SU-DHL-6 (cell line): ENCODE measurements at regions not wholly inside any gene's neighbourhood (a gene's known extent, or its start where the extent isn't known, plus 50 kb on each side); places are given as distances from the start of the nearest gene placed in this dataset.

Experiments
- H2AFZ ChIP-seq: fragments of 200-600 bp; sonication (generic); 2 replicates; pipeline ENCODE4 v1.6.1; 2014; ENCODE audit warnings: low read depth, mild to moderate bottlenecking, moderate library complexity, mixed read lengths, antibody characterized with exemption, low read length; ENCODE audit not compliant: severe bottlenecking
- H3F3A ChIP-seq: fragments of 200-600 bp; shearing (Covaris generic); 2 replicates; pipeline ENCODE4 v1.6.0; 2016; ENCODE audit warnings: antibody characterized with exemption, mild to moderate bottlenecking; ENCODE audit not compliant: insufficient read depth
- H3K27ac ChIP-seq: fragments of 200-600 bp; sonication (generic); 2 replicates; pipeline ENCODE4 v1.5.1; 2016; ENCODE audit warnings: low read depth, mild to moderate bottlenecking, low read length, moderate library complexity, mixed read lengths
- H3K27me3 ChIP-seq: fragments of 200-600 bp; sonication (generic), shearing (Covaris generic); 2 replicates; pipeline ENCODE4 v1.6.0; 2014; ENCODE audit warnings: mild to moderate bottlenecking, low read length
- H3K36me3 ChIP-seq: fragments of 200-600 bp; sonication (generic); 2 replicates; pipeline ENCODE4 v1.6.1; 2014; ENCODE audit warnings: mild to moderate bottlenecking, low read length, mixed read lengths
- H3K4me2 ChIP-seq: fragments of 300-600, 200-600 bp; shearing (Covaris generic), sonication (generic); 2 replicates; pipeline ENCODE4 v1.6.0; 2014; ENCODE audit warnings: low read length, low read depth, mild to moderate bottlenecking; ENCODE audit not compliant: poor library complexity, severe bottlenecking
- H3K4me3 ChIP-seq: fragments of 200-600 bp; sonication (generic); 2 replicates; pipeline ENCODE4 v1.5.1; 2014; ENCODE audit warnings: antibody characterized with exemption, low read length, mild to moderate bottlenecking, mixed read lengths; ENCODE audit not compliant: insufficient read depth, poor library complexity, severe bottlenecking
- H3K79me2 ChIP-seq: fragments of 200-600 bp; sonication (generic); 2 replicates; pipeline ENCODE4 v1.6.1; 2014; ENCODE audit warnings: mild to moderate bottlenecking, low read length, moderate library complexity; ENCODE audit not compliant: insufficient read depth
- H3K9ac ChIP-seq: fragments of 200-600 bp; sonication (generic); 2 replicates; pipeline ENCODE4 v1.7.0; 2014; ENCODE audit warnings: mild to moderate bottlenecking, low read length
- H3K9me2 ChIP-seq: fragments of 200-600 bp; sonication (generic); replicated peaks from 2 replicates; pipeline ENCODE4 v1.6.1; 2014; ENCODE audit warnings: low read length; ENCODE audit not compliant: insufficient read depth
- H3K9me3 ChIP-seq: fragments of 200-600 bp; sonication (generic); 2 replicates; pipeline ENCODE4 v1.6.1; 2014; ENCODE audit warnings: low read length, mixed read lengths; ENCODE audit not compliant: insufficient read depth
- H4K20me1 ChIP-seq: fragments of 200-600 bp; sonication (generic); 2 replicates; pipeline ENCODE4 v1.6.1; 2014; ENCODE audit warnings: low read depth, mild to moderate bottlenecking, antibody characterized with exemption, low read length, moderate library complexity, mixed read lengths
- CTCF ChIP-seq: fragments of 200-600 bp; sonication (generic); IDR thresholded peaks from one replicate; pipeline ENCODE4 v1.5.1; 2017; ENCODE audit warnings: antibody characterized with exemption, mild to moderate bottlenecking, low read length, moderate library complexity; ENCODE audit not compliant: insufficient read depth, poor library complexity, severe bottlenecking
- EZH2phosphoT487 ChIP-seq: fragments of 200-600 bp; sonication (generic), shearing (Covaris generic); conservative IDR thresholded peaks from 2 replicates; pipeline ENCODE4 v1.6.1; 2018; ENCODE audit warnings: mild to moderate bottlenecking, antibody characterized with exemption, low read length, moderate library complexity, mixed read lengths

- H2AFZ ChIP-seq = no peak overlapping the region
- H3F3A ChIP-seq = no peaks in the 10 kb centered on the region
- no peak overlapping the region for H3K4me3 ChIP-seq
- TF ChIP-seq EZH2phosphoT487 (no peak), CTCF (no peak)
- H3K9me3 ChIP-seq = no peaks in the 10 kb centered on the region
- no peaks in the 10 kb centered on the region for H3K36me3 ChIP-seq
- H4K20me1 ChIP-seq = no peaks in the 10 kb centered on the region
- no peaks in the 10 kb centered on the region for H3K9me2 ChIP-seq
- no peaks in the 10 kb centered on the region for H3K79me2 ChIP-seq
- H3K27ac ChIP-seq = no peak overlapping the region
- no peak overlapping the region for H3K4me2 ChIP-seq
- H3K9ac ChIP-seq = no peak overlapping the region
- no peaks in the 10 kb centered on the region for H3K27me3 ChIP-seq
Measured at GRCh38 chr2:234853729-234854128, 98.1 kb upstream of the SH3BP4 start.

- no peaks in the 10 kb centered on the region for H3F3A ChIP-seq
- no peaks in the 10 kb centered on the region for H3K27me3 ChIP-seq
- H3K9me2 ChIP-seq = no peaks in the 10 kb centered on the region
- H2AFZ ChIP-seq = no peak overlapping the region
- no peaks in the 10 kb centered on the region for H3K79me2 ChIP-seq
- no peaks in the 10 kb centered on the region for H3K36me3 ChIP-seq
- H3K4me3 ChIP-seq = no peak overlapping the region
- TF ChIP-seq EZH2phosphoT487 (no peak), CTCF (no peak)
- H3K9ac ChIP-seq = no peak overlapping the region
- no peak overlapping the region for H3K27ac ChIP-seq
- no peaks in the 10 kb centered on the region for H4K20me1 ChIP-seq
- no peak overlapping the region for H3K4me2 ChIP-seq
- H3K9me3 ChIP-seq = no peaks in the 10 kb centered on the region
Measured at GRCh38 chr2:234852941-234853340, 98.9 kb upstream of the SH3BP4 start.

GRCh38 chr2:234852035-234852434 is 99.8 kb upstream of the SH3BP4 start:
- no peaks in the 10 kb centered on the region for H3K9me3 ChIP-seq
- H3K9ac ChIP-seq = no peak overlapping the region
- no peaks in the 10 kb centered on the region for H3K9me2 ChIP-seq
- H3K4me2 ChIP-seq = no peak overlapping the region
- no peaks in the 10 kb centered on the region for H3K36me3 ChIP-seq
- no peaks in the 10 kb centered on the region for H4K20me1 ChIP-seq
- no peak overlapping the region for H3K27ac ChIP-seq
- no peak overlapping the region for H2AFZ ChIP-seq
- no peaks in the 10 kb centered on the region for H3F3A ChIP-seq
- no peak for TF ChIP-seq CTCF
- TF ChIP-seq EZH2phosphoT487 = no peak
- H3K27me3 ChIP-seq = no peaks in the 10 kb centered on the region
- no peak overlapping the region for H3K4me3 ChIP-seq
- H3K79me2 ChIP-seq = no peaks in the 10 kb centered on the region

GRCh38 chr2:234851451-234851850 is 100.4 kb upstream of the SH3BP4 start:
- no peak overlapping the region for H3K4me3 ChIP-seq
- H3K27ac ChIP-seq = no peak overlapping the region
- H4K20me1 ChIP-seq = no peaks in the 10 kb centered on the region
- H3K9me3 ChIP-seq = no peaks in the 10 kb centered on the region
- H3K36me3 ChIP-seq = no peaks in the 10 kb centered on the region
- H2AFZ ChIP-seq = no peak overlapping the region
- no peak overlapping the region for H3K9ac ChIP-seq
- H3K4me2 ChIP-seq = no peak overlapping the region
- H3F3A ChIP-seq = no peaks in the 10 kb centered on the region
- no peaks in the 10 kb centered on the region for H3K27me3 ChIP-seq
- no peaks in the 10 kb centered on the region for H3K79me2 ChIP-seq
- H3K9me2 ChIP-seq = no peaks in the 10 kb centered on the region
- TF ChIP-seq CTCF (no peak), EZH2phosphoT487 (no peak)
